Thoracic aorta (tissue), 2 donors: ENCODE measurements at regions not wholly inside any gene's neighbourhood (a gene's known extent, or its start where the extent isn't known, plus 50 kb on each side); places are given as distances from the start of the nearest gene placed in this dataset.

Experiments
- ATAC-seq: fragments of 150-250 bp; one replicate; pipeline ENCODE4 v1.8.0; 2017; ENCODE audit warnings: low read depth; ENCODE audit not compliant: insufficient number of reproducible peaks, low FRiP score
- DNase-seq: peaks from one replicate; pipeline ENCODE4 v3.0.0-alpha.2; 2020; ENCODE audit warnings: low spot score
- H3K27ac ChIP-seq, 2 donors: fragments of 200-600 bp; sonication (generic); 1 replicate in 1 of 2; 2 replicates in 1 of 2; pipeline ENCODE4 v1.5.1; 2016; ENCODE audit warnings: mild to moderate bottlenecking in 2 of 2, moderate library complexity in 2 of 2
- H3K27me3 ChIP-seq: fragments of 200-600 bp; sonication (generic); replicated peaks from 2 replicates; pipeline ENCODE4 v1.6.0; 2016; ENCODE audit warnings: mild to moderate bottlenecking; ENCODE audit not compliant: insufficient read depth
- H3K36me3 ChIP-seq: fragments of 200-600 bp; sonication (generic); one replicate; pipeline ENCODE4 v1.5.1; 2016
- H3K4me1 ChIP-seq, 2 donors: fragments of 200-600 bp; sonication (generic); 1 replicate in 1 of 2; 2 replicates in 1 of 2; pipeline versions ENCODE4 v1.5.1 to v1.6.0; 2016; ENCODE audit warnings: low read depth in 2 of 2, mild to moderate bottlenecking in 1 of 2; ENCODE audit not compliant: control insufficient read depth in 1 of 2
- H3K4me3 ChIP-seq: fragments of 200-600 bp; sonication (generic); 2 replicates; pipeline ENCODE4 v1.5.1; 2016; ENCODE audit warnings: mild to moderate bottlenecking
- H3K9me3 ChIP-seq: fragments of 200-600 bp; sonication (generic); 2 replicates; pipeline ENCODE4 v1.5.1; 2016
- CTCF ChIP-seq: fragments of 200-600 bp; sonication (generic); IDR thresholded peaks from one replicate; pipeline ENCODE4 v1.5.1; 2019; ENCODE audit warnings: antibody characterized with exemption

GRCh38 chr16:73703891-73704290 lies 592.7 kb upstream of the PSMD7 start:
- no peak overlapping the region for H3K4me3 ChIP-seq
- H3K27me3 ChIP-seq, result no peaks in the 10 kb centered on the region
- H3K9me3 ChIP-seq, result no peaks in the 10 kb centered on the region
- no peaks in the 10 kb centered on the region for H3K36me3 ChIP-seq
- DNase-seq (no peak), ATAC-seq (no peak)
- H3K4me1 ChIP-seq, result no peaks in the 10 kb centered on the region
- no peak overlapping the region for H3K27ac ChIP-seq
- TF ChIP-seq CTCF, result no peak

DNA sequence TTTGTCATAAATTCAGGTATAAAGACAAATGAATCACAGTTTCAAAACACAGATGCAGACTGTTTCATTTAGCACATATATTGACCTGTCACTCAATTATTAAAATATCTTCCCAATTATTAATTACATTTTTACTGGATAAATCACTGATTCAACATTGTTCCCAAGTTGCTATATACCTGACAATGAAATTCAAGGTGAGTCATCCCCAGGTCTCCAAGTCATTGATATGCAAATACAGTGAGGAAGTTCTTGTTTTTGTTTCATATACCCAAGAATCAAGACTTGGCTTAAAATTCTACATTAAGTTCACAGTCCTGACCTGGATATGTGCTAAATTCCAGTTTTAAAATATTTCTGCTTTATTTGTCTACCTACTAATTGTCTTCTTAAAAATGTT lies 599.3 kb upstream of the PSMD7 start:
- Histone ChIP-seq H3K27ac (no peak overlapping the region), H3K4me3 (no peak overlapping the region), H3K36me3 (no peaks in the 10 kb centered on the region), H3K4me1 (peaks cover 0 to 4% of the 10 kb centered on the region in 2 donors), H3K9me3 (no peaks in the 10 kb centered on the region), H3K27me3 (no peaks in the 10 kb centered on the region)
- ATAC-seq (no peak), DNase-seq (no peak)
- no peak for TF ChIP-seq CTCF

- Histone ChIP-seq H3K4me1 (peaks cover 0 to 4% of the 10 kb centered on the region in 2 donors), H3K4me3 (no peak overlapping the region), H3K27me3 (no peaks in the 10 kb centered on the region), H3K27ac (no peak overlapping the region), H3K9me3 (no peaks in the 10 kb centered on the region), H3K36me3 (no peaks in the 10 kb centered on the region)
- ATAC-seq, result no peak
- no peak for DNase-seq
- no peak for TF ChIP-seq CTCF
Measured at GRCh38 chr16:73692861-73693260, 603.8 kb upstream of the PSMD7 start.

DNA sequence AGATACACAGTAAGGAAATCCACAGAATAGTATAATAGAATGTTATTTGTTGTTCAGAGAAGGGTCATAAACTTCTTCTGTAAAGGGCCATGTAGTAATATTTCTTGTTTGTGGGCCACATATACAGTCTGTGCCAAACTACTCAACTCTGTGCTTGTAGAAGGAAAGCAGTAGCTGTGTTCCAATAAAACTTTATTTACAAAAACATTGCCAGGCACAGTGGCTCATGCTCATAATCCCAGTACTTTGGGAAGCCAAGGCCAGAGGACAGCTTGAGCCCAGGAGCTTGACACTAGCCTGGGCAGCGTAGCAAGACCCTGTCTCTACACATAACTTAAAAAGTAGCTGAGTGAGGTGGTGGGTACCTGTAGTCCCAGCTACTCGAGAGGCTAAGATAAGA lies 612.8 kb upstream of the PSMD7 start:
- Histone ChIP-seq H3K4me3 (no peak overlapping the region), H3K9me3 (no peaks in the 10 kb centered on the region), H3K27ac (no peak overlapping the region), H3K4me1 (no peaks in the 10 kb centered on the region), H3K27me3 (no peaks in the 10 kb centered on the region), H3K36me3 (no peaks in the 10 kb centered on the region)
- TF ChIP-seq CTCF, result no peak
- ATAC-seq (no peak), DNase-seq (no peak)

DNA sequence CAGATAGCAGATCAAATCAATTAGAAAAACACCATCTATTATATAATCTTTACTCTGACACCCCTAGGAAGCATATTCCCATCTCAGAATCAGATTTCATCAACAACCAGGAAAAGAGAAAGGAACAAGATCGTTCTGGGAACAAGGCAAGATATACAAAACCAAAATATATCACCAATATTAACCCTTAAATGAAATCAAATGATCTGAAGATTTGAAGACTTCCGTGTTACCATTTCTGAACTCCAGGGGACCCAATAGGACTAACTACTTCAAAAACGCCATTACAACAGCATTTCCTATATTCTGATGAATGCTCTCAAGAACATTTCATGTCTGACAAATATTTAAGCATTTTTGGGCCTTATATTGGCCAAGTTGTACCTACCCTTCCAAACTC lies 624.2 kb upstream of the ZFHX3 start:
- Histone ChIP-seq H3K4me1 (peaks cover 5 to 6% of the 10 kb centered on the region in 2 donors), H3K36me3 (no peaks in the 10 kb centered on the region), H3K4me3 (no peak overlapping the region), H3K27me3 (no peaks in the 10 kb centered on the region), H3K9me3 (no peaks in the 10 kb centered on the region), H3K27ac (no peak overlapping the region)
- DNase-seq (no peak), ATAC-seq (no peak)
- TF ChIP-seq CTCF, result no peak
